Caco-2 (cell line): ENCODE measurements at regions not wholly inside any gene's neighbourhood (a gene's known extent, or its start where the extent isn't known, plus 50 kb on each side); places are given as distances from the start of the nearest gene placed in this dataset.

Experiments used
- BruUV-seq: library from RNA; stranded (reverse); fragments of 400-500 nt; replicated peaks from 2 replicates; lab custom pipeline; 2021; lab: Mats Ljungman, UMichigan
- CTCF ChIA-PET: fragments of 300-600 bp; sonication (Branson Sonifier 250); formaldehyde crosslinking; loops from one replicate; lab custom pipeline; 2022; ENCODE audit warnings: antibody characterized with exemption; lab: Charles Lee
- POLR2A ChIA-PET: fragments of 300-600 bp; sonication (Branson Sonifier 250); formaldehyde crosslinking; loops from one replicate; lab custom pipeline; 2022; ENCODE audit warnings: antibody characterized with exemption; lab: Charles Lee
- DNase-seq, 2 experiments: peaks; one replicate each; pipeline versions ENCODE4 v3.0.0 to v3.0.0-alpha.2; 2020 to 2022
- H3K27me3 ChIP-seq: replicated peaks from 2 replicates; pipeline ENCODE4 v1.6.0; 2011; ENCODE audit warnings: low read length; ENCODE audit not compliant: control insufficient read depth, insufficient read depth
- H3K36me3 ChIP-seq: 2 replicates; pipeline ENCODE4 v1.5.1; 2011; ENCODE audit warnings: low read length; ENCODE audit not compliant: control insufficient read depth, insufficient read depth
- H3K4me1 ChIP-seq: fragments of 250-450 bp; sonication (Bioruptor Pico); 2 replicates; pipeline ENCODE4 v1.5.1; 2020; ENCODE audit warnings: mild to moderate bottlenecking
- H3K4me3 ChIP-seq: 2 replicates; pipeline ENCODE4 v1.5.1; 2011; ENCODE audit warnings: low read depth, mild to moderate bottlenecking, control low read depth, low read length
- H3K9me3 ChIP-seq: fragments of 250-450 bp; sonication (Bioruptor Pico); 2 replicates; pipeline ENCODE4 v1.5.1; 2020; ENCODE audit warnings: mild to moderate bottlenecking, moderate library complexity
- H3K27ac Mint-ChIP-seq: one replicate; pipeline ENCODE4 v1.8.0; 2022; ENCODE audit warnings: mixed read lengths; ENCODE audit not compliant: unreplicated experiment
- H3K27me3 Mint-ChIP-seq: one replicate; pipeline ENCODE4 v1.8.0; 2022; ENCODE audit warnings: mixed read lengths; ENCODE audit not compliant: insufficient read depth, unreplicated experiment
- H3K36me3 Mint-ChIP-seq: one replicate; pipeline ENCODE4 v1.8.0; 2022; ENCODE audit warnings: mild to moderate bottlenecking, mixed read lengths; ENCODE audit not compliant: insufficient read depth, unreplicated experiment
- H3K4me1 Mint-ChIP-seq: one replicate; pipeline ENCODE4 v1.8.0; 2022; ENCODE audit warnings: low read depth, mixed read lengths; ENCODE audit not compliant: unreplicated experiment
- H3K4me3 Mint-ChIP-seq: one replicate; pipeline ENCODE4 v1.8.0; 2022; ENCODE audit warnings: mild to moderate bottlenecking, moderate library complexity, mixed read lengths; ENCODE audit not compliant: unreplicated experiment
- H3K9me3 Mint-ChIP-seq: one replicate; pipeline ENCODE4 v1.8.0; 2022; ENCODE audit warnings: mixed read lengths; ENCODE audit not compliant: unreplicated experiment
- intact Hi-C: fragments of 100-400 bp; cut with micrococcal nuclease; formaldehyde crosslinking; loops from one replicate; pipeline ENCODE4 v1.10.0; 2022; ENCODE audit not compliant: unreplicated experiment
- TF ChIP-seq, protein P1 (sequence below), 2 experiments: fragments of 200-600 bp in 1 of 2; IDR thresholded peaks; 1 replicate in 1 of 2; 2 replicates in 1 of 2; pipeline versions ENCODE4 v1.5.1 to v1.8.0; 2011 to 2022; ENCODE audit warnings: antibody characterized with exemption in 1 of 2, control low read depth in 1 of 2, inconsistent platforms in 1 of 2, low read depth in 1 of 2, low read length in 1 of 2, mild to moderate bottlenecking in 1 of 2, moderate library complexity in 1 of 2; ENCODE audit not compliant: insufficient read depth in 1 of 2, severe bottlenecking in 1 of 2, unreplicated experiment in 1 of 2

DNA sequence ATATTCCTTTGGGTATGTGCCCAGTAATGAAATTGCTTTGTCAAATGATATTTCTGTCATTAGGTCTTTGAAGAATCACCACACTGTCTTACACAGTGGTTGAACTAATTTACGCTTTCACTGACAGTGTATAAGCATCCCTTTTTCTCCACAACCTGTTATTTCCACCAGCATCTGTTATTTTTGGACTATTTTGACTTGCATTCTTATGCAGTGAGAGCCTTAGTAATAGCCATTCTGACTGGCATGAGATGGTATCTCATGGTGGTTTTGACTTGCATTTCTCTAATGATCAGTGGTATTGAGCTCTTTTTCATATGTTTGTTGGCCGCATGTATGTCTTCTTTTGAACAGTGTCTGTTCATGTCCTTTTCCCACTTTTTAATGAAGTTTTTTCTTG, 92.0 kb upstream of the SPATA13 start:
- Histone ChIP-seq H3K4me1 (no peaks in the 10 kb centered on the region), H3K27me3 (no peaks in the 10 kb centered on the region), H3K9me3 (no peaks in the 10 kb centered on the region), H3K36me3 (no peaks in the 10 kb centered on the region), H3K4me3 (no peak overlapping the region)
- TF ChIP-seq, protein P1, sequence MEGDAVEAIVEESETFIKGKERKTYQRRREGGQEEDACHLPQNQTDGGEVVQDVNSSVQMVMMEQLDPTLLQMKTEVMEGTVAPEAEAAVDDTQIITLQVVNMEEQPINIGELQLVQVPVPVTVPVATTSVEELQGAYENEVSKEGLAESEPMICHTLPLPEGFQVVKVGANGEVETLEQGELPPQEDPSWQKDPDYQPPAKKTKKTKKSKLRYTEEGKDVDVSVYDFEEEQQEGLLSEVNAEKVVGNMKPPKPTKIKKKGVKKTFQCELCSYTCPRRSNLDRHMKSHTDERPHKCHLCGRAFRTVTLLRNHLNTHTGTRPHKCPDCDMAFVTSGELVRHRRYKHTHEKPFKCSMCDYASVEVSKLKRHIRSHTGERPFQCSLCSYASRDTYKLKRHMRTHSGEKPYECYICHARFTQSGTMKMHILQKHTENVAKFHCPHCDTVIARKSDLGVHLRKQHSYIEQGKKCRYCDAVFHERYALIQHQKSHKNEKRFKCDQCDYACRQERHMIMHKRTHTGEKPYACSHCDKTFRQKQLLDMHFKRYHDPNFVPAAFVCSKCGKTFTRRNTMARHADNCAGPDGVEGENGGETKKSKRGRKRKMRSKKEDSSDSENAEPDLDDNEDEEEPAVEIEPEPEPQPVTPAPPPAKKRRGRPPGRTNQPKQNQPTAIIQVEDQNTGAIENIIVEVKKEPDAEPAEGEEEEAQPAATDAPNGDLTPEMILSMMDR (IDR thresholded peaks at IDR 0.05; ENCODE audit: insufficient read depth in 1 of 2, low read depth in 1 of 2, low read length in 1 of 2, severe bottlenecking in 1 of 2, unreplicated experiment in 1 of 2): no peak
- no peaks in the 10 kb centered on the region for H3K4me1 Mint-ChIP-seq
- no peak for DNase-seq
- H3K36me3 Mint-ChIP-seq: no peaks in the 10 kb centered on the region
- no peaks in the 10 kb centered on the region for H3K9me3 Mint-ChIP-seq
- no peak overlapping the region for H3K4me3 Mint-ChIP-seq
- no peak overlapping the region for H3K27ac Mint-ChIP-seq
- BruUV-seq: no TSS peak
- no peaks in the 10 kb centered on the region for H3K27me3 Mint-ChIP-seq
- POLR2A ChIA-PET: no interaction called here
- intact Hi-C loops: no loop called here
- CTCF ChIA-PET: no interaction called here

DNA sequence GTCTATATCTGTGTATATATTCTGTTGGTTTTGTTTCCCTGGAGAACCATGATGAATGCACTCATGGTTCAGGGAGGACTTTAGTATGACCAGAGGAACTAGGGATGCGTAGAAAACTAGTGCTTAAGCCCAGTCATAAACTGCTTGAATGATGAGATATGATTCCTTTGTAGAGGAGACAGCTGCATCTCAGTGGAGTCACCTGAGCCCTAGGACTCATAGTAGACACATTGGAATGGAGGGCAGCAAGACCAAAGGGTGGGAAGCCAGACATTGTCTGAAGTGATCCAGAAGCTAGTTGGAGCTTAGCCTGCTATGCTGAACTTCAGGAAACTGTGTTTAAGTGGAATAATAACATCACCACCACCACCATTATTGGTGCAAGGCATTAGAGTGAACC, 89.5 kb upstream of the SPATA13 start:
- no peak overlapping the region for H3K4me3 ChIP-seq
- no TSS peak for BruUV-seq
- H3K27me3 ChIP-seq: no peaks in the 10 kb centered on the region
- DNase-seq: no peak
- no peaks in the 10 kb centered on the region for H3K36me3 ChIP-seq
- H3K9me3 ChIP-seq: no peaks in the 10 kb centered on the region
- Mint-ChIP-seq H3K27me3 (no peaks in the 10 kb centered on the region), H3K27ac (no peak overlapping the region), H3K4me3 (no peak overlapping the region), H3K9me3 (no peaks in the 10 kb centered on the region), H3K36me3 (no peaks in the 10 kb centered on the region), H3K4me1 (peaks cover 2% of the 10 kb centered on the region)
- intact Hi-C loops: no loop called here
- H3K4me1 ChIP-seq: peaks cover 10% of the 10 kb centered on the region
- TF ChIP-seq, protein P1 (IDR thresholded peaks at IDR 0.05; ENCODE audit: insufficient read depth in 1 of 2, low read depth in 1 of 2, low read length in 1 of 2, severe bottlenecking in 1 of 2, unreplicated experiment in 1 of 2): no peak
- POLR2A ChIA-PET: interaction anchor here (1.0 kb wide), 1 partner anchor 154 kb away, joined by 3 read pairs; no protein-coding TSS in a partner anchor
- CTCF ChIA-PET: no interaction called here

DNA sequence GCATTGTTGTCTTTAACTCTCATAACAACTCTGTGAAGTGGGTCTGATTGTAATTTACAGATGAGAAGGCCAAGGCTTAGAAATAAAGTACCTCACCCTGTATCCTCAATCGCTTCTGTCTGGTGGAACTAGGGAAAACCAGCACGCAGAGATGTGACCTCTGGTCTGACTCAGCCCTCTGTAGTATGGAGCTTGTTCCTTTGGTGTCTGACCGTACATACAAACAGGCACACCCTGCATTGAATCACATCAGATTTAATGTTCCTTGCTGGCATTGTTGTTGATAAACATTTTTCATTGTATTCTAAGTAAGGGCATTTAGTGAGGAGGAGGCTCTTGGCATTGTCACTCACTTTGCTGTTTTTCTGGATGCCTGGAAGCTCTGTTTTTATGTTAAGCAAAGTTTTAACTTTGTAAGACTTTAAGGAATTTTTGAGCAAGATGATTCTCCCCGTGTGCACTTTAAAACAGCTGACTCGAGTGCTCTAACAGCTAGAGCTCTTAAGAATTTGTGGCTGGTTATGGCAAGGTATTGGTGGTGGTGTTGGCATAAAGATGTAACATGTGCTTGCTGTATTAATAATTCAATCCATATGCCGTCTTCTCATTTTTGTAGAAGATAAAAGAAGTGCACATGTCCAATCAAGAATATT, 89.0 kb upstream of the SPATA13 start:
- Histone ChIP-seq H3K4me1 (peaks cover 15% of the 10 kb centered on the region), H3K27me3 (no peaks in the 10 kb centered on the region), H3K9me3 (no peaks in the 10 kb centered on the region), H3K36me3 (no peaks in the 10 kb centered on the region), H3K4me3 (no peak overlapping the region)
- H3K27ac Mint-ChIP-seq: no peak overlapping the region
- TF ChIP-seq, protein P1 (IDR thresholded peaks at IDR 0.05; ENCODE audit: insufficient read depth in 1 of 2, low read depth in 1 of 2, low read length in 1 of 2, severe bottlenecking in 1 of 2, unreplicated experiment in 1 of 2): no peak
- no peak overlapping the region for H3K4me3 Mint-ChIP-seq
- intact Hi-C loops: no loop called here
- peaks cover 7% of the 10 kb centered on the region for H3K4me1 Mint-ChIP-seq
- BruUV-seq: no TSS peak
- CTCF ChIA-PET: no interaction called here
- H3K36me3 Mint-ChIP-seq: no peaks in the 10 kb centered on the region
- DNase-seq: no peak
- no peaks in the 10 kb centered on the region for H3K9me3 Mint-ChIP-seq
- POLR2A ChIA-PET: interaction anchor here (1.0 kb wide), 1 partner anchor 154 kb away, joined by 3 read pairs; no protein-coding TSS in a partner anchor
- no peaks in the 10 kb centered on the region for H3K27me3 Mint-ChIP-seq
